Testis (tissue), 2 donors: ENCODE measurements at regions not wholly inside any gene's neighbourhood (a gene's known extent, or its start where the extent isn't known, plus 50 kb on each side); places are given as distances from the start of the nearest gene placed in this dataset.

Experiments
- POLR2A ChIP-seq: fragments of 450-650 bp; IDR thresholded peaks from one replicate; pipeline ENCODE4 v1.6.1; 2017; ENCODE audit warnings: antibody characterized with exemption, mild to moderate bottlenecking, moderate library complexity
- TF ChIP-seq, protein P1 (sequence below), 3 experiments: fragments of 450-650 bp in 2 of 3; fragments of 200-600 bp in 1 of 3; sonication (generic) in 1 of 3; IDR thresholded peaks; one replicate each; pipeline ENCODE4 v1.5.1; 2016 to 2019; ENCODE audit warnings: antibody characterized with exemption in 3 of 3, mild to moderate bottlenecking in 2 of 3, moderate library complexity in 1 of 3

DNA sequence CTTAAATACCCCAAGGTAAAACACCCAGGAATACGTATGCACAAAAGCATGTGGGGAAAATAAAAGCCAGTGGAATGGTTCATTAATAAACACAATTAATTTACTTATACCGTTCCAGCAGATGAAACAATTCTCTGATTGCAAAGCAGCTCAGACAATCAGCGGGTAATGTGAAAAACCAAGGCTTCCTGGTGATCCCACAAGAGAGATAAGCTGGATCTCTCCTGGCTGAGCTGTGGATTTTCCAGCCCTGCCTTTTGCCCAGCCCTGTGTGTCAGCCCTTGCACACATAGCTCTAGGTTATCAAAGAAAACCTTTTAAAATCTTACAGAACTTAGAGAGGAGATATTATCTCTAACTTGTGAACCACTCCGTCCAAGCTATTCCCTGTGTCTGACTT, 1010.7 kb upstream of the AUTS2 start:
- TF ChIP-seq, protein P1, sequence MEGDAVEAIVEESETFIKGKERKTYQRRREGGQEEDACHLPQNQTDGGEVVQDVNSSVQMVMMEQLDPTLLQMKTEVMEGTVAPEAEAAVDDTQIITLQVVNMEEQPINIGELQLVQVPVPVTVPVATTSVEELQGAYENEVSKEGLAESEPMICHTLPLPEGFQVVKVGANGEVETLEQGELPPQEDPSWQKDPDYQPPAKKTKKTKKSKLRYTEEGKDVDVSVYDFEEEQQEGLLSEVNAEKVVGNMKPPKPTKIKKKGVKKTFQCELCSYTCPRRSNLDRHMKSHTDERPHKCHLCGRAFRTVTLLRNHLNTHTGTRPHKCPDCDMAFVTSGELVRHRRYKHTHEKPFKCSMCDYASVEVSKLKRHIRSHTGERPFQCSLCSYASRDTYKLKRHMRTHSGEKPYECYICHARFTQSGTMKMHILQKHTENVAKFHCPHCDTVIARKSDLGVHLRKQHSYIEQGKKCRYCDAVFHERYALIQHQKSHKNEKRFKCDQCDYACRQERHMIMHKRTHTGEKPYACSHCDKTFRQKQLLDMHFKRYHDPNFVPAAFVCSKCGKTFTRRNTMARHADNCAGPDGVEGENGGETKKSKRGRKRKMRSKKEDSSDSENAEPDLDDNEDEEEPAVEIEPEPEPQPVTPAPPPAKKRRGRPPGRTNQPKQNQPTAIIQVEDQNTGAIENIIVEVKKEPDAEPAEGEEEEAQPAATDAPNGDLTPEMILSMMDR (IDR thresholded peaks at IDR 0.05) = no peak
- no peak for TF ChIP-seq POLR2A
